GM12801 (cell line): ENCODE measurements at regions not wholly inside any gene's neighbourhood (a gene's known extent, or its start where the extent isn't known, plus 50 kb on each side); places are given as distances from the start of the nearest gene placed in this dataset.

Source experiments
- CTCF ChIP-seq: IDR thresholded peaks from one replicate; pipeline ENCODE4 v1.5.1; 2011; ENCODE audit warnings: control low read depth; ENCODE audit not compliant: insufficient read length; ENCODE audit errors: extremely low read depth

GRCh38 chr4:24249972-24250371, 334.4 kb downstream of the DHX15 start:
- TF ChIP-seq CTCF, result no peak

GRCh38 chr4:24248674-24249630, 335.4 kb downstream of the DHX15 start:
- no peak for TF ChIP-seq CTCF

GRCh38 chr4:24245491-24245820, 338.9 kb downstream of the DHX15 start:
- TF ChIP-seq CTCF, result no peak

GRCh38 chr4:24244663-24245490, 339.5 kb downstream of the DHX15 start:
- TF ChIP-seq CTCF, result no peak

GRCh38 chr4:24243641-24244040, 340.7 kb downstream of the DHX15 start:
- TF ChIP-seq CTCF, result no peak

- TF ChIP-seq CTCF, result no peak
Observed at GRCh38 chr4:24241511-24241910, 342.8 kb downstream of the DHX15 start.

GRCh38 chr4:24240655-24241054, 343.7 kb downstream of the DHX15 start:
- TF ChIP-seq CTCF, result no peak
